GM13977 (cell line): ENCODE measurements at regions not wholly inside any gene's neighbourhood (a gene's known extent, or its start where the extent isn't known, plus 50 kb on each side); places are given as distances from the start of the nearest gene placed in this dataset.

Source experiments
- DNase-seq: peaks from one replicate; pipeline ENCODE4 v3.0.0; 2012; ENCODE audit warnings: low spot score
- CTCF ChIP-seq: IDR thresholded peaks from 2 replicates; pipeline ENCODE4 v1.5.1; 2012; ENCODE audit warnings: mild to moderate bottlenecking, control low read depth; ENCODE audit not compliant: insufficient read depth; ENCODE audit errors: extremely low read depth, missing control alignments
- in situ Hi-C: fragments of 300-500 bp; cut with MboI; formaldehyde crosslinking; loops from one replicate; pipeline ENCODE4 v1.12.0; 2022; ENCODE audit warnings: low sequenced_read_pairs, low pct_unique_long_range_greater_than_20kb, mixed read lengths, inconsistent platforms; ENCODE audit not compliant: unreplicated experiment

DNA sequence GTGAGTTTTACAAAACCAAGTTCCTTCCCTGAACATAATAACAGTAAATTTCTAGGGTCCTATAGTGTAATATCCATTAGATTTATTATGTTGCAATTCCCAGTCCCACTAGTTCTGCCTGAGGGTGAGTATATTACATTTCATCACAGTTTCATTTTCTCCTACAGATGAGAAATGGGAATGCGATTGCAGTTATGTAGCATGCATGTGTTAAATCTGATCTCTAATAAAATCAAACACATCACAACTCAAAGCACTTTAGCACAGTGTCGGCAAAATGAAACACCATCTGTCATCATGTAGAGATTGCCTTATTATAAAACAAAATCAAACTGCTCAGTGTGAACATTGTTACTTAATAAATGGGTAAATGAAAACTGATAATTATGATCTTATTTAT lies 180.5 kb upstream of the TOX3 start:
- in situ Hi-C loops, result no loop called here
- TF ChIP-seq CTCF, result no peak
- no peak for DNase-seq

GRCh38 chr16:52725461-52725860 lies 178.5 kb upstream of the TOX3 start:
- in situ Hi-C loops, result no loop called here
- TF ChIP-seq CTCF, result no peak
- no peak for DNase-seq

GRCh38 chr16:52725043-52725442 lies 178.1 kb upstream of the TOX3 start:
- TF ChIP-seq CTCF, result no peak
- in situ Hi-C loops, result no loop called here
- DNase-seq, result no peak

DNA sequence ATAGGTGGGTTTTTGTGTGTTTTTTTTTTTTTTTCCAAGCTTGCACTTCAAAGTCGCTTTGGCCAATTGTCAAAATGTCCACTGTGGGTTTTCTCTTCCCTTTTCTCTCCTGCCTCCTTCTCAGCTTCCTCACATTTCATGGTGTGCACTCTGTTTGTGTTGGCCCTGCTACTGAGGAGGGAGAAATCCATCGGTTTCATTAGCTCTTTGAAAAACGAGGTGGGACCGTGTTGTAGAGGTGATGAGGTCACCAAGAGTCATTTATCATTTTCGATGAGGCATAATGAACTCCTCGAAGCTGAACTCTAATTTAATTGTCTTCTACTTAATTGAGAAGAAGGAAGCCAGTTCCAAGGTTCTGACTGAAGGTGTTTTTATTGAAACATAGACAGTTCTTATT lies 174.4 kb upstream of the TOX3 start:
- in situ Hi-C loops, result no loop called here
- no peak for DNase-seq
- no peak for TF ChIP-seq CTCF

- TF ChIP-seq CTCF, result no peak
- in situ Hi-C loops, result no loop called here
- DNase-seq, result no peak
Measured at GRCh38 chr16:52718046-52718445, 171.1 kb upstream of the TOX3 start.

GRCh38 chr16:52713740-52714139 lies 166.8 kb upstream of the TOX3 start:
- DNase-seq, result no peak
- in situ Hi-C loops, result no loop called here
- no peak for TF ChIP-seq CTCF

DNA sequence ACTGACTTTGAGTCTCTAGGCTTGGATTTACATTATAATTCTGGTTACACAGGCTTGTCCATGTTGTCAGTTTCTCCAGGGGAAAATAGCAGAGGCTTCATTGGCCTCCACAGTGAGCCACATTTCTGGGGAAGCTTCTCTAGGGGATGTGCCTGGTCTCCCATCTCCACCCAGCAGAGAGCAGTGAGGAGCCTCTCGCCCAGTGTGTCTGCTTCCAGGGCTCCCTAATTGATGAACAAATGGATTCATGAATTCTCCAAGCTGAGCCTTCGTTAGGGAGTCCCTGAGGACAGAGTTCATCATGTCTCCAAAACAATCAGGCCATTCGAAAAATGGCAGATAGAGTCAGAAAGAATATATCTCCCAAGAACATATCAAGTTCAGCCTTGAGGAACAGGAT lies 162.4 kb upstream of the TOX3 start:
- DNase-seq, result no peak
- TF ChIP-seq CTCF, result no peak
- in situ Hi-C loops, result no loop called here
